Stomach smooth muscle (tissue), 2 donors: ENCODE measurements at regions not wholly inside any gene's neighbourhood (a gene's known extent, or its start where the extent isn't known, plus 50 kb on each side); places are given as distances from the start of the nearest gene placed in this dataset.
"Not testable (repeated sequence)": the region's sequence is repeated elsewhere in the genome, so short reads cannot be mapped to it uniquely, and the experiment has no call there.

ENCODE experiments used
- H3K27ac ChIP-seq: one replicate; pipeline ENCODE4 v1.7.0; 2013; ENCODE audit warnings: mild to moderate bottlenecking, low read length, inconsistent platforms
- H3K27me3 ChIP-seq, 2 donors: one replicate each; pipeline ENCODE4 v1.7.0; 2013; ENCODE audit warnings: low read length in 2 of 2; ENCODE audit not compliant: insufficient read depth in 2 of 2, control insufficient read depth in 1 of 2
- H3K36me3 ChIP-seq, 2 donors: one replicate each; pipeline ENCODE4 v1.7.0; 2013; ENCODE audit warnings: low read length in 2 of 2; ENCODE audit not compliant: control insufficient read depth in 2 of 2, insufficient read depth in 2 of 2
- H3K4me1 ChIP-seq: one replicate; pipeline ENCODE4 v1.7.0; 2013; ENCODE audit warnings: low read length; ENCODE audit not compliant: control insufficient read depth, insufficient read depth
- H3K4me3 ChIP-seq, 2 donors: one replicate each; pipeline ENCODE4 v1.7.0; 2013; ENCODE audit warnings: low read length in 2 of 2
- H3K9ac ChIP-seq, 2 donors: one replicate each; pipeline ENCODE4 v1.7.0; 2013; ENCODE audit warnings: low read length in 2 of 2, mild to moderate bottlenecking in 1 of 2
- H3K9me3 ChIP-seq, 2 donors: one replicate each; pipeline ENCODE4 v1.7.0; 2013; ENCODE audit warnings: low read length in 2 of 2; ENCODE audit not compliant: control insufficient read depth in 2 of 2
- donor health status: healthy.
- donor health status: Pancreatic carcinoma.

GRCh38 chr9:23015557-23015956 is 568.9 kb downstream of the DMRTA1 start:
- no peaks in the 10 kb centered on the region for H3K4me1 ChIP-seq
- H3K36me3 ChIP-seq, result no peaks in the 10 kb centered on the region
- H3K9ac ChIP-seq, result no peak overlapping the region
- no peaks in the 10 kb centered on the region for H3K27me3 ChIP-seq
- H3K9me3 ChIP-seq, result no peaks in the 10 kb centered on the region
- no peak overlapping the region for H3K27ac ChIP-seq
- no peak overlapping the region for H3K4me3 ChIP-seq

DNA sequence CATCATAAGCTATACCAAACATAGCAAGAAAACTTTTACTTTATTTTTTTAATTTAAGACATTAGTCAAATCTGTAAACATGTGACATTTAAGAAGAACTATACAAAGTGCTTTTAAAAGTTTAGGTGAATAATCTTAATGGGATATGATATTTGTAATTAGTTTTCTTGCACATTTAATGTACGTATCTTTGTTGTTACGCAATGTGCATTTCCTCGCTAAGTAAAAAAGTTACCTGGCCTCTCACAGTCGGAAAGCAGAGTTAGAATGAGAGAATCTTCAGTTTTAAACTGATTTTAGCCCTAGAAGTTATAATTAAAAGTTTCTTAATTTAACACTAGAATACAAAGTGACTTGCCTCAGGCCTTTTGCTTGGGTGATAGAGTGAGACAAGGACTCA is 589.8 kb downstream of the DMRTA1 start:
- H3K4me1 ChIP-seq, result no peaks in the 10 kb centered on the region
- no peaks in the 10 kb centered on the region for H3K36me3 ChIP-seq
- no peaks in the 10 kb centered on the region for H3K27me3 ChIP-seq
- H3K27ac ChIP-seq, result no peak overlapping the region
- no peak overlapping the region for H3K9ac ChIP-seq
- H3K4me3 ChIP-seq, result no peak overlapping the region
- no peaks in the 10 kb centered on the region for H3K9me3 ChIP-seq

DNA sequence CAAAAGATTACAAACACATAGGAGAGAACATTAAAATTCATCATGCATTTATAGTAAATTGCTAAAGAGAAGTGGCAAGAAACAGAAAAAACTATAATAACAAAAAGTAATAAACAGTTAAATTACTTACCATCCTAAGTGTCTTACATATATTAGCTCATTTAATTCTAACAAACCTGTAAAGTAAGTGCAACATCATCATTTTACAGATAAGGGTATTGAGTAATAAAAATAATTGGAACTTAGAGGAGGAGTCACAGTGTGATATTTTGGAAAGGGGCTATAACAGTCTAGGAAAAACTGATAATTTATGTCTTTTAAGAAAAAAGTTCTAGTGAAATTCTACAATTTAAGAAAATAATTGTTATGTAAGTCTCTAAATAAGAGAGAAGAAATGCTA is 592.8 kb downstream of the DMRTA1 start:
- no peak overlapping the region for H3K4me3 ChIP-seq
- H3K36me3 ChIP-seq, result no peaks in the 10 kb centered on the region
- no peaks in the 10 kb centered on the region for H3K9me3 ChIP-seq
- no peaks in the 10 kb centered on the region for H3K4me1 ChIP-seq
- H3K27me3 ChIP-seq, result no peaks in the 10 kb centered on the region
- no peak overlapping the region for H3K9ac ChIP-seq
- H3K27ac ChIP-seq, result no peak overlapping the region

- Histone ChIP-seq H3K9ac (no peak overlapping the region), H3K4me1 (no peaks in the 10 kb centered on the region), H3K27me3 (no peaks in the 10 kb centered on the region), H3K27ac (no peak overlapping the region), H3K4me3 (no peak overlapping the region), H3K36me3 (no peaks in the 10 kb centered on the region), H3K9me3 (no peaks in the 10 kb centered on the region)
Measured at GRCh38 chr9:23041466-23041865, 594.8 kb downstream of the DMRTA1 start.

DNA sequence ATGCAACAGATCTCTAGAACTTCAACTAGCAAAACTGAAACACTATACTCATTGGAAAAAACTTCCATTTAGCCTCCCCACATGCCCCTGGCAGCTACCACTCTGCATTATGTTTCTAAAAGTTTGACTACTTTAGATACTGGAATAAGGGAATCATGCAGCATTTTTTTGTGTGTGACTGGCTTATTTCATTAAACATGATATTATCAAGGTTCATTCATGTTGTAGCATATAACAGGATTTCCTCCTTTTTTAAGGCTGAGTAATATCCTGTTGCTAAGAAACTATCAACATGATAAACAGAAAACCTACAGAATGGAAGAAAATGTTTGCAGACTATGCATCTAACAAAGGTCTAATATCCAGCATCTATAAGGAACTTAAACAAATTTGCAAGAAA is 597.9 kb downstream of the DMRTA1 start:
- Histone ChIP-seq H3K4me3 (no peak overlapping the region), H3K4me1 (no peaks in the 10 kb centered on the region), H3K36me3 (no peaks in the 10 kb centered on the region), H3K27ac (no peak overlapping the region), H3K27me3 (no peaks in the 10 kb centered on the region), H3K9me3 (no peaks in the 10 kb centered on the region), H3K9ac (no peak overlapping the region)

DNA sequence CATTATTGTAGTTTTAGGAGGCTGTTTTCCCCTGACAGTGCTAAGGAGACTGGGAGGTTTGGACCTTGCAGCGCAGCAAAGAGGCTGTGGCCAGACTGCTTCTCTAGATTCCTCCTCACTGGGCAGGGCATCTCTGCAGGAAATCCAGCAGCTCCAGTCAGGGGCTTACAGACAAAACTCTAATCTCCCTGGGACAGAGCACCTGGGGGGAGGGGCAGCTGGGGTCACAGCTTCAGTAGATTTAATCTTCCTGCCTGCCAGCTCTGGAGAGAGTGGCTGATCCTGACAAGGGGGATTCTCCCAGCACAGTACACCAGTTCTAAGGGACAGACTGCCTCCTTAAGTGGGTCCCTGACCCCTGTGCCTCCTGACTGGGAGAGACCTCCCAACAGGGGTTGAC is 599.4 kb downstream of the DMRTA1 start:
- not testable (repeated sequence) for H3K27ac ChIP-seq, H3K9ac ChIP-seq, H3K27me3 ChIP-seq, H3K36me3 ChIP-seq, H3K4me3 ChIP-seq, H3K4me1 ChIP-seq, H3K9me3 ChIP-seq

DNA sequence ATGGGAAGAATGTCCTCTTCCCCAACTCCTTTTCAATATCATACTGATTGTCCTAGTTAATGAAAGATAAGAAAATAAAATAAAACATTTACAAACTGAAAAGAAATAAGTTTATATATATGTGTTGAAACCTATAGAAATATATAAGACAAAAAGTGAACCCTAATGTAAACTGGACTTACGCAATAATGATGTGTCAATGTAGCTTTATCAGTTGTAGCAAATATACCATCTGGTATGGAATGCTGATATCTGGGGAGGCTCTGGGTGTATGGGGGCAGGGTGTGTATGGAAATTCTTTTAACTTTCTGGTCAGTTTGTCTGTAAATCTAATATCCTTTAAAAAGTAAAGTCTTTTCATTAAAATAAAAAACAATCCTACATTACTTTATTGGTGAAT is 603.9 kb downstream of the DMRTA1 start:
- no peak overlapping the region for H3K27ac ChIP-seq
- H3K27me3 ChIP-seq, result no peaks in the 10 kb centered on the region
- no peak overlapping the region for H3K9ac ChIP-seq
- H3K4me3 ChIP-seq, result no peak overlapping the region
- H3K9me3 ChIP-seq, result no peaks in the 10 kb centered on the region
- H3K4me1 ChIP-seq, result no peaks in the 10 kb centered on the region
- H3K36me3 ChIP-seq, result no peaks in the 10 kb centered on the region

GRCh38 chr9:23073136-23073535 is 626.5 kb downstream of the DMRTA1 start:
- Histone ChIP-seq H3K9ac (no peak overlapping the region), H3K36me3 (no peaks in the 10 kb centered on the region), H3K27me3 (no peaks in the 10 kb centered on the region), H3K4me1 (no peaks in the 10 kb centered on the region), H3K27ac (no peak overlapping the region), H3K4me3 (no peak overlapping the region), H3K9me3 (no peaks in the 10 kb centered on the region)

DNA sequence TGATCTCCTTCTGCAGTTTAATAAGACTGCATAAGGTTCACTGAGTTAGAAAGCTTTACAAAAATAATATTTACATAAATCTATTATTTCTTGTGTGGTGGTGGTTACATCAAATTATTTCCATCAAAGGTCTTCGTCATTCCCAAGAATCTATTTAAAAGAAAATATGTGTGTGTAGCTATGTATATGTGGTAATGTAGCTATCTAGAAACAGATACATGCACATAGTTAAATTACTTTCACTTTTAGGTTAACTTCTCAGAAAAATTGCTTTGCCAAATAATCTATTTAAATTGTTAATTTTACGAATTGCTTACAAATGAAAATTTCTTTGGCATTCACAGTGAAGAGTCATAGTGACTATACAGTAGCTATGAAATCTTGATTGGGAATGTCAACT is 633.2 kb downstream of the DMRTA1 start:
- H3K36me3 ChIP-seq, result no peaks in the 10 kb centered on the region

DNA sequence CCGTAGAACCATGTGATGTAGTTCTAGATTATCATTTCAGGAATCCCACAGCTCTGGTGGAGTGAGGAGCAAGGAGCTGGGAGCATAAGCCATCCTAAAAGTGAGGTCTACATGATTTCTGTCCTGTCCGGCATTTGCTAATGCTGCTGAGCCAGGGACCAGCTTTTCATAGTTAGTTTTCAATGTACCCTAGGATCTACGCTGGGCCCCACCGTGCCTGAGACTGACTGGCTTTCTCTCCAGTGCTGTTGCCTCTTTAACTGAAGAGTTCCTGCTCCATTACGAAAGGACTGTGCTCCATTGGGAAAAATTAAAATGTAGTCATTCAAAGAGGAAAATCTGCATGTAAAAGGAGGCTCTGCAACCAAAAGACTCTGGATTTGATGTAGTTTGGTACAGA is 634.8 kb downstream of the DMRTA1 start:
- Histone ChIP-seq H3K9me3 (no peaks in the 10 kb centered on the region), H3K4me3 (no peak overlapping the region), H3K4me1 (no peaks in the 10 kb centered on the region), H3K27me3 (no peaks in the 10 kb centered on the region), H3K9ac (no peak overlapping the region), H3K36me3 (no peaks in the 10 kb centered on the region), H3K27ac (no peak overlapping the region)

More for the DNA sequence above, 633.2 kb downstream of the DMRTA1 start:
- H3K9ac ChIP-seq, result no peak overlapping the region
- H3K9me3 ChIP-seq, result no peaks in the 10 kb centered on the region
- H3K4me3 ChIP-seq, result no peak overlapping the region
- H3K4me1 ChIP-seq, result no peaks in the 10 kb centered on the region
- no peak overlapping the region for H3K27ac ChIP-seq
- H3K27me3 ChIP-seq, result no peaks in the 10 kb centered on the region

DNA sequence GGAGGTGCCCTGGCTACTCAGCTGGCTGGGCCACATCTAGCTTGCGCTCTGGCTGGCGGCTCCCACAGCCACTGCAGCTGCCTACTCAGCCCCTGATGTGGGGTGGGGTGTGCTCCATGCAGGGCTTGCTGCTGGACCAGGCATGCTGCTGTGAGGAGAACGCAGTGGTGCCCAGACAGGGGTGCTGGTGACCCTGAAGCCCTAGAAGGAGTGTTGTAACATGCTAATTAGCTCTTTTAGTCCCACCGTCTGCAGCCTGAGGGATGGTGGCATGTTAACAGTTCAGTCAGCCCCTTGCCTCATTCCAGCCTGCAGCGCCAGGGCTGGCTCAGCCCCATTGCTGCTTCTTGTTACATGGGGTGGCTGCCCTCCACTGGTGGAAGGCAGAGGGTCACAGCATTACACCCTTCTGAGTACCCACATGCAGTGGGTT is 642.3 kb downstream of the DMRTA1 start:
- Histone ChIP-seq H3K4me1 (no peaks in the 10 kb centered on the region), H3K9ac (no peak overlapping the region), H3K27ac (no peak overlapping the region), H3K36me3 (no peaks in the 10 kb centered on the region), H3K4me3 (no peak overlapping the region), H3K27me3 (no peaks in the 10 kb centered on the region), H3K9me3 (no peaks in the 10 kb centered on the region)

- Histone ChIP-seq H3K4me1 (no peaks in the 10 kb centered on the region), H3K27me3 (no peaks in the 10 kb centered on the region), H3K9me3 (no peaks in the 10 kb centered on the region), H3K4me3 (no peak overlapping the region), H3K9ac (no peak overlapping the region), H3K27ac (no peak overlapping the region), H3K36me3 (no peaks in the 10 kb centered on the region)
Measured at GRCh38 chr9:23117616-23118015, 671.0 kb downstream of the DMRTA1 start.
